GM13977 (cell line): ENCODE measurements at regions not wholly inside any gene's neighbourhood (a gene's known extent, or its start where the extent isn't known, plus 50 kb on each side); places are given as distances from the start of the nearest gene placed in this dataset.

Source experiments
- DNase-seq: peaks from one replicate; pipeline ENCODE4 v3.0.0; 2012; ENCODE audit warnings: low spot score
- in situ Hi-C: fragments of 300-500 bp; cut with MboI; formaldehyde crosslinking; loops from one replicate; pipeline ENCODE4 v1.12.0; 2022; ENCODE audit warnings: low sequenced_read_pairs, low pct_unique_long_range_greater_than_20kb, mixed read lengths, inconsistent platforms; ENCODE audit not compliant: unreplicated experiment
- TF ChIP-seq, protein P1 (sequence below): IDR thresholded peaks from 2 replicates; pipeline ENCODE4 v1.5.1; 2012; ENCODE audit warnings: mild to moderate bottlenecking, control low read depth; ENCODE audit not compliant: insufficient read depth; ENCODE audit errors: extremely low read depth, missing control alignments

DNA sequence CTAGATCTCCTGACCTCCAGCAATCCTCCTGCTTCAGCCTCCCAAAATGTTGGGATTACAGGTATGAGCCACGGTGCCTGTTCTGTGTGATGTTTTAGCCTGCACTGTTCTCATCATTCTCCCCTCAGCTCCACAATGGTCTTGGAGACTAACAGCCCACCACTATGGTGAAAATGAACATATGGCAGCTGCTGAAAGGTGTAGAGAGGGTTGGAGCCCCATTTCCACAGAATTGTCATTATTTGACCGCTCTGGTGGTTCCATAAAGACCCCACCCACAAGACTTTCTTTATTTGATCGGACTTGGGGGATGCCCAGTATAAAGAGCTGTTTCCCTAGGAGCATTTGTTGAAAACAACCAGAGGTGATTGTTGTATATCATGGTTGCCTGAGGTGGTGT, 67.9 kb upstream of the SEPTIN5 start:
- TF ChIP-seq, protein P1, sequence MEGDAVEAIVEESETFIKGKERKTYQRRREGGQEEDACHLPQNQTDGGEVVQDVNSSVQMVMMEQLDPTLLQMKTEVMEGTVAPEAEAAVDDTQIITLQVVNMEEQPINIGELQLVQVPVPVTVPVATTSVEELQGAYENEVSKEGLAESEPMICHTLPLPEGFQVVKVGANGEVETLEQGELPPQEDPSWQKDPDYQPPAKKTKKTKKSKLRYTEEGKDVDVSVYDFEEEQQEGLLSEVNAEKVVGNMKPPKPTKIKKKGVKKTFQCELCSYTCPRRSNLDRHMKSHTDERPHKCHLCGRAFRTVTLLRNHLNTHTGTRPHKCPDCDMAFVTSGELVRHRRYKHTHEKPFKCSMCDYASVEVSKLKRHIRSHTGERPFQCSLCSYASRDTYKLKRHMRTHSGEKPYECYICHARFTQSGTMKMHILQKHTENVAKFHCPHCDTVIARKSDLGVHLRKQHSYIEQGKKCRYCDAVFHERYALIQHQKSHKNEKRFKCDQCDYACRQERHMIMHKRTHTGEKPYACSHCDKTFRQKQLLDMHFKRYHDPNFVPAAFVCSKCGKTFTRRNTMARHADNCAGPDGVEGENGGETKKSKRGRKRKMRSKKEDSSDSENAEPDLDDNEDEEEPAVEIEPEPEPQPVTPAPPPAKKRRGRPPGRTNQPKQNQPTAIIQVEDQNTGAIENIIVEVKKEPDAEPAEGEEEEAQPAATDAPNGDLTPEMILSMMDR, result no peak
- in situ Hi-C loops, result no loop called here
- no peak for DNase-seq

DNA sequence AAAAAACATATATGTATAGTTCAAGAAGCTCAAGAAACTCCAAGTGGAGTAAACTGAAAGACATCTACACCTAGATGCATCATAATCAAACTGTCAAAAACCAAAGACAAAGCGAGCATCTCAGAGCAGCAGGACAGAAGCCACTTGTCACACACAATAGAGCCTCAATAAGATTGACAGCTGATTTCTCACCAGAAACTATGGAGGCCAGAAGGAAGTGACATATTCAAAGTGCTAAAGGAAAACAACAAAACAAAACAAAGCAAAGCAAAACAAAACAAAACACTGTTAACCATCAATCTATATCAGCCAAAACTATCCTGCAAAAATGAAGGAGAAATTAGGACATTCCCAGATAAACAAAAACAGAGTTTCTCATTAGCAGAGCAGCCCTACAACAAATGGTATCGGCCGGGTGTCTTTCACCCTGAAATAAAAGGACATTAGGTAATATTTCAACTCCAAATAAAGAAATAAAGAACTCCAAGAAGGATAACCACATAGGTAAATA, 65.8 kb upstream of the SEPTIN5 start:
- in situ Hi-C loops, result no loop called here
- no peak for DNase-seq
- TF ChIP-seq, protein P1, result no peak

DNA sequence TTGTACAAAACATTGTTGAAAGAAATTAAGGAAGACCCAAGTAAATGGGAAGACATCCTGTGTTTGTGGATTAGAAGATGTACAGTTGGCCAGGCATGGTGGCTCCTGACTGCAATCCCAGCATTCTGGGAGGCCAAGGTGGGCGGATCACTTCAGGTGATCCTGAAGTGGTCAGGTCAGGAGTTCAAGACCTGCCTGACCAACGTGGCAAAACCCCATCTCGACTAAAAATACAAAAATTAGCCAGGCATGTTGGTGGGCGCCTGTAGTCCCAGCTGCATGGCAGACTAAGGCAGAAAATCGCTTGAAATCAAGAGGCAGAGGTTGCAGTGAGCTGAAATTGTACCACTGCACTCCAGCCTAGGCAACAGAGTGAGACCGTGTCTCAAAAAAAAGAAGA, 62.0 kb upstream of the SEPTIN5 start:
- in situ Hi-C loops, result no loop called here
- TF ChIP-seq, protein P1, result no peak
- DNase-seq, result no peak

DNA sequence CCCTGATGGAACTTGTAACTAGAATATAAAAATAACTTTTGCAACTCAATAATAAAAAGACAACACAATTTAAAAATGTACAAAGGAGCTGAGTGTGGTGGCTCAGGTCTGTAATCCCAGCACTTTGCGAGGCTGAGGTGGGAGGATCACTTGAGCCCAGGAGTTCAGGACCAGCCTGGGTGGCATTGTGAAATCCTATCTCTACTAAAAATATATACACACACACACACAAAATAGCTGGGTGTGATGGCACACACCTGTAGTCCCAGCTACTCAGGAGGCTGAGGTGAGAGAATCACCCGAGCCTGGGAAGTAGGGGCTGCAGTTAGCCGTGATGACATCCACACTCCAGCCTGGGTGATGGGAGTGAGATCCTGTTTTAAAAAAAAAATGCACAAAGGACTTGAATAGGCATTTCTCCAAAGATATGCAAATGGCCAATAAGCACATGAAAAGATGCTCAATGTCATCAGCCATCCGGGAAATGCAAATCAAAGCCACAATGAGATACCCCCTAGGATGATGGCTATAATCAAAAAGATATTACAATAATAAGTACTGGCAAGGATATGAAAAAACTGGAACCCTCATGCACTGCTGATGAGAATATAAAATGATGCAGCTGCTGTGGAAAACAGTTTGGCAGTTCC, 59.8 kb upstream of the SEPTIN5 start:
- in situ Hi-C loops, result no loop called here
- DNase-seq, result no peak
- TF ChIP-seq, protein P1, result no peak

DNA sequence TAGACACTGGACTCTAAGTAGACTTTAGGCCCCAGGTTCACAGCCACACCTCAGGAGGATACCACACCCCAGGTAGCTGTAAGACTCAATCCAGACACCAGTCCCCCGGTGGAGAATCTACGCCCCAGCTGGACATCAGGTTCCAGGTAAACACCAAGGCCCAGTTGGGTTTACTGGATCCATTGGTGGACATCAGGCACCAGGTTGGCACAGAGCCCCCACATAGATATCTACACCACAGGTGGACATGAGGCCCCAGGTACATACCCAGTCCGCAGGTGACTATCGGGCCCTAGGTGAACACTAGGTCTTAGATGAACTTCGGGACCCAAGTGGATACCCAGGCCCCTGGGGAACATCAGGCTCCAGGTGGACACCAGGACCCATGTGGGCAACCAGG, 58.9 kb upstream of the SEPTIN5 start:
- TF ChIP-seq, protein P1, result no peak
- no peak for DNase-seq
- in situ Hi-C loops, result no loop called here

DNA sequence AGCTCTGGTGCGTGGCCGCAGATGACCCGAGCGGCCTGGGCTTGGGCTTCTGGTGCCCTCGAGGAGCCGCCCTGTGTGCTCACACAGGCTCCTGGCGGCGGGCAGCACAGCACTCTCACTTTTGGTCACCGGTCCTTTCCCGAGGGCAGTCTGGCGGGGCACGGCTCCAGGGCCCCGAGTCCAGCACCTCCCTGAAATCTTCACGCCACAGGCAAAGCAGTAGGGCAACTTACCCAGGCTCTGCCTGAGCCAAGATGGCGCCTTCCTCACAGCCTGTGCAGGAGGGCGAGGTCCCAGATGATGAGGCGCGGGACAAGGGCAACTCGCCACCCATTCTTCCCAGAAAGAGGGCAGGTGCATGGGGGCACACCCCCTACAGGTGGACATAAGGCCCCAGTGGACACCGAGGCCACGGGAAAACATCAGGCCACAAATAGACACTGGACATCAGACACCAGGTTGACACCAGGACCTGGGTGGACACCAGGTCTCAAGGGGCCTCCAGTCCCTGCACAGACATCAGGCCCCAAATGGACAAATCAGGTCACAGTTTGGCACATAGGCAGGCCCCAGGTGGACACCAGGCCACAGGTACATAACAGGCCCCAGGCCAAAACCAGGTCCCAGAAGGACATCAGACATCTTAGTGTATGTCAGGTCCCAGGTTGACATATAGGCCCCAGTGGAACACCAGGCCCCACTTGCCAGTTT, 57.6 kb upstream of the SEPTIN5 start:
- in situ Hi-C loops, result no loop called here
- DNase-seq, result no peak
- TF ChIP-seq, protein P1, result no peak
